ENCODE measurements at regions not wholly inside any gene's neighbourhood (a gene's known extent, or its start where the extent isn't known, plus 50 kb on each side); places are given as distances from the start of the nearest gene placed in this dataset.
"Not testable (repeated sequence)": the region's sequence is repeated elsewhere in the genome, so short reads cannot be mapped to it uniquely, and the experiment has no call there.

DNA sequence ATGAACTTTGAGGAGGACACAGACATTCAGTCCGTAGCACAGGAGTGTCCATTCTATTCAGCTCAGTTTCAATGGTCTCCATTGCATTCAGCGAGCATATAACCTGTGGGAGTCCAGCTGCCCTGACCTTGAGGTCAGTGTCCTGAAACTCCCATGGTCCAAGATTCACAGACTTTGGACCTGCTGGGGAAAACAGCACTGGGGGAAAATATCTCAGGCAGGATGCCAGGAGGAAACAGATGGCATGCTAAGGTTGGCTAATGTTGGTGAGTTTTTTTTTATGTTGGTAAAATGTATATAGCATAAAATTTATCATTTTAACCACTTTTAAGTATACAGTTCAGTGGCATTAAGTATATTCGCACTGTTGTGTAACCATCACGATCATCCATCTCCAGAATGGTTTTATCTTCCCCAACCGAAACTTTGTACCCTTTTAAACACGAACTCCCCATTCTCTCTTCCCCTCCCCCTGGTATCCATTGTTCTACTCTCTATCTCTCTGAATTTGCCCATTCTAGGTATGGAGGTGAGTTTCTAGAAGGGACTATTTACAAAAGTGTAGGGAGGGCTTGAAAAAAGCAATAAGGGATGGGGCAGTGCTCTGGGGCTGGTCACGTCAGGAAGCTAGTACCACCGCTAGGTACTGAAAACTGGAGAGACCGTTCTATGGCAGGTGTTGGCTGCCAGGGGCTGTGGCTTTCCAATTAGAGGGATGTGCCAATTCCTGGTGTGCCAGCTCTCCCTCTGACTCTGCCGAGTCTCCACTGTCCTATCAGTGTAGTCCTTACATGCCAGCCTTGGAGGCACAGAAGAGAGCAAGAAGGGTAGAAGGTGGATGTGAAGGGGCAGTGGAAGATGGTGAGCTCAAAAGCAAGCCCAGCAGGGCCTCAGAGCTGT, 85.3 kb downstream of the FOXD2 start:
- DNase-seq (ENCODE audit: low read depth), result no peak

DNA sequence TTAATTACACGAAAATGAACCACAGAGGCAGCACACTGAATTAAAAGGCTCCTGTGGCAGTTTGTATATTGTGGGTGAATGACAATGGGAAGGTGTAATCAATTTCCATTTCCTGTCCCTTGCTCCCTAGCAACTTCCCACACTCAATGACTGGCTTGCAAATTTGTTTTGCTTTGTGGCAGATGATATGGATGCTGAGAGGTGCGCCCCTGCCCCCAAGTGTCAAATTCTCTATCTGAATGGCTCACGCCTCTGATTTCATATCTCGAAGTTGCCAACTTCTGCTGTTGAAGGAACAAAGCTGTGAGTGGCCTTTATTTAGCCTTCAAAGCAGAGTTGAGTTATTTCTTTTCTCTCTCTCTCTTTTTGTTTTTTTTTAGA, 86.0 kb downstream of the FOXD2 start:
- DNase-seq (ENCODE audit: low read depth), result no peak

DNA sequence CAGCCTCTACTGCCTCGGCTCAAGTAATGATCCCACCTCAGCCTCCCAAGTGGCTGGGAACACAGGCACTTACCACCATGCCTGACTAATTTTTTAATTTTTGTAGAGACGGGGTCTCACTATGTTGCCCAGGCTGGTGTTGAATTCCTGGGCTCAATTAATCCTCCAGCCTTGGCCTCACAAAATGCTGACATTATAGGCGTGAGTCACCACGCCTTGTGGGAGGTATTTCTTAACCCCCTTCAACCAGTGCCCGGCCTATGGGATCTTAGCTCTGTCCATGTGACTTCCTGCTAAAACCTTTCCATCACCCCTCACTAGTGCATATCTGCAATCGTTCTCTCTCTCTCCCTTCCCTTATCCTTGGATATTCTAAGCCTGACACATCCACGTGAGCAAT, 86.4 kb downstream of the FOXD2 start:
- DNase-seq (ENCODE audit: low read depth), result no peak

DNA sequence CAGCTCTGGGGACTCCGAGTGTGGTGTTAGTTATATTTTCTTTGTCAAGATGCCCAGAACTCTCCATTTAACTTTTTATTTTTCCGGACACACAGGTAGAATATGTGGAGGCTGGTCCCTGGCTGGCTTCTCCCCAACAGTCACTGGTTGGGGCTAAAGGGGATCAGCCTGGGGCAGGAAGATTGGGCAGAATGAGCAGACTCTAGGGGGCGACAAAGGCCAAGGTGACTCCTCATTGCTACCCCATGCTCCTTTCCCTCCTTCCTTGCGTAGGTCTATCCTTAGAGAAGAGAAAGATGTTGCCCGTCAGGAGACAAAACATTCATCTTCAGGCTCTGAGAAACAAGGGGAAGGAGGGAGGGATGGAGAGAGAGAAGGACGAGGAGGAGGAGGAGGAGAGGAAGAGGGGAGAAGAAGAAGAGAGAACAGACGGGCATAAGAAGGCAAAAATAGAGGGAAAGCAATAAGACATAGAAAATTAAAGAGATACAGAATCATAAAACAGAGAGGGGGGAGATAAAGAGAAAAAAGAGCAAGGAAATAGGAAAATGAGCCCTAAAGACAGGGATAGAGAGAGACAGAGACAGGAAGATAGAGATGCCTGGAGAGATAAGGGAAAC, 89.9 kb downstream of the FOXD2 start:
- no peak for DNase-seq (ENCODE audit: low read depth)

DNA sequence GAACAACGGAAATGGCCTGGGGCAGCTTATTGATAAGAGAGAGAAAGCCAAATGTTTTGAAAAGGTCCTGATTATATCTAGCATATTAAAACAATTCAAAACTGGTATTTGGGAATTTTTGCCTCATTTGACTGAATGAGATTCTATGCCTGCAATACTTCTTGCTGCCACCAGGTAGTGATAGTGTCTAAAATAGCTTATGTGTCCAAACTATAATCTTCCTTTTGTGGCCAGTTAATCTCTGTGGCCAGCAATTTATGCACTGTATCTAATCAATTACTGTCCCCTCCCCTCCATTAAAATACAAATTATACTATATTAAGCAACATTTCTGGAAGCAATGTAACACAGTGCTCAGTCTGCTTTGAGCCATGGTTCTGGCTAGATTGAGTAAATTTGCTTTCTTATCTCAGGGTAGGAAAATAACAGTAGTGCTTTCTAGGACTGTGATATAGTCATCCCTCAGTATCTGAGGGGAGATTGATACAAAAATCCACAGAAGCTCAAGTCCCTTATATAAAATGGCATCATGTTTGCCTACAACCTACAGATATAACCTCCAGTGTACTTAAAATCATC, 91.8 kb downstream of the FOXD2 start:
- DNase-seq (ENCODE audit: low read depth), result no peak

DNA sequence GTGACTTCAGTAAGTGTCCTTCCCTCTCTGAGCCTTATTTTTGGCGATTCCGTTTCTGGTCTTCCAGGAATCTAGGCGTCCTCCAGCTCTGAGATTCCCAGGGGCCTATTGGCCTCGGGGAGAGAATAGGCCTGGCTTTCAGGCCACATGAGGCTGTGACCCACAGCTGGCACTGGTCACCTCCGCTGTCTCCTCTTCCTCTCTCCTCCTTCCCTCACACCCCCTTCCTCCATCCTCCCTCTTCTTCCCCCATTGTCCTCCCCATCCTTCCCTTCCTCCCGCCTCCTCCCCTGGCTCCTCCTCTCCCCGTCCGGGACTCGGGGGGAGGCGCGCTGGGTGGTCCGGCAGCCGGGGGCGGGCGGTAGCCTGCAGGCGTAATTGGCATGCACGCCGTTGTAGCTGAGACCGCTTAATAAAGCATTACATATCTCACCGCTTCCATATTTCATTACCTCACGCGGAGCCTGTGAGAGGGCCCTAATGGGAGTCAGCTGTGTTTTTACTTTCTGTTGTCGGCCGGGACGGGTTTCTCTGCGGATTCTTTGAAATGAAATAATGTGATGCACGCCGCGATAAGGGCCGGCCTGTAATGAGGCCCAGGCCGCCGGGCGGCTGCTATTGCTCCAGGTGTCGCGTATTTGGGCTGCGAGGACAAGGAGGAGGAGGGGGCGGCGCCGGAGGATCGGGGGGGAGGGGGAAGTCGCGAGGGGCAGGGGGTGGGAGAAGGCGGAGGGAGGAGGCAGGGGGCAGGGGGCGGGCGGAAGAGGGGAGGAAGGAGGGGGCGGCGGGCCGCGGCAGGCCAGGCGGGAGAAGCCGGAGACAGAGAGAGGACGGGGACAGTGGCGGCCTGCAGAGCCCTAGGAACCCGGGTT, 95.3 kb downstream of the FOXD2 start:
- DNase-seq (ENCODE audit: low read depth), result no peak

- no peak for DNase-seq (ENCODE audit: low read depth)
Observed at GRCh38 chr1:47533793-47534328, 96.0 kb downstream of the FOXD2 start.

GRCh38 chr1:47534436-47534835, 96.6 kb downstream of the FOXD2 start:
- no peak for DNase-seq (ENCODE audit: low read depth)

DNA sequence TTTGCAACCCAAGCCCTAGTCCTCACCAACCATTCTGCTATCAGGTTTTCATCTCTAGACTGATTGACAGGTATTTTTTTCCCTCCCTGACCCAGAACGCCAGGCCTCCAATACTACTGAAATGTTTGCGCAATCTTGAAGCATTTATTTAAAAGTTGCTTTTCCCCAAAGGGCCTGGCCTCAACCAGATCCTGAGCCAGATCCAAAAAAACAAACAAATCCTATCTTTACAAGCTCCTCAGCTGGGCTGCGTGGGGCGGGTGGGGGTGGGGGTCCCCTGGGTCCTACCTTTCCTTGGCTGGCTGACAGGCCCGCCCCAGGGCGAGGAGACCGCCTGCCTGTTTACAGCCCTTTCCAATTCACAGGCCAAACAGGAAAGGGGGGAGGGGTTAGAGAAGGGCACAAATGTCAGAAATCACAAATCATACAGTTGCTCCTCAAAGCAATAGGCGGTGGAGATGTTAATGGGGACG, 98.8 kb downstream of the FOXD2 start:
- no peak for DNase-seq (ENCODE audit: low read depth)

DNA sequence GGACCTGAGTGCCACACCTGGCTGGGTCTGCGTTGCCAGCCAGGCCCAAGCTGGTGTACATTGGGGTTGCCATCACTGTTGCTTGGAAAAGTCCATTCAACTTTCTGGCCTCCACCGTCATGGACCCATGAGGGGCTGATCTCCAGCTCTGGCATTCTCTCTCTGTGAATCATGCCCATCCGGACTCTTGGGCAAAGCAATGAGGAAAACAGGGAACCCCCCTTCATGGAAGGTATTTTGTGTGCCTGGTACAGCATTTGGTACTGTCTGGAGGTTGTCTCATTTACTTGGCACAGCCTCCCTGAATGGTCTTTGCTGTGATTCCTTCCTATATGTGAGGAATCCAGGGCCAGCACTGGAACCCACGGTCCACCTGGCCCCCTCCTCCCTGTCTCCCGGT, 99.4 kb downstream of the FOXD2 start:
- DNase-seq (ENCODE audit: low read depth), result no peak

DNA sequence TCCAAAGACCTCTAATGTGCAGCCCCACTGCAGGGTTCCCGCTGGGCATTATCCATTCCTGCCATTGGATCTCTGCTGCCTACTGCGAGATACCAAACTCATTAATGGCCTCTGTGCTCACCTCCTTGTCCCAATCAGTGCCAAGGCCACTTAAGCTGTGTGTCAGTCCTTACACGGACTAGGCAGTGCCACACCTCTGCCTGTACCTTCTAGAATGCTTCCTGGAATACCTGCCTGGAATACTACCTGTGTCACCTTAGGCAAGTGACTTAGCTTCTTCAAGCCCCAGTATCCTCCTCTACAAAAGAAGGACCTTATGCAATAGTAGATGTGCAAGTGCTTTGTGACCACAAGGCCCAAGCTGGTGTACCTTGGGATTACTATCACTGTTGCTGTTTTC, 100.1 kb downstream of the FOXD2 start:
- DNase-seq (ENCODE audit: low read depth), result no peak

DNA sequence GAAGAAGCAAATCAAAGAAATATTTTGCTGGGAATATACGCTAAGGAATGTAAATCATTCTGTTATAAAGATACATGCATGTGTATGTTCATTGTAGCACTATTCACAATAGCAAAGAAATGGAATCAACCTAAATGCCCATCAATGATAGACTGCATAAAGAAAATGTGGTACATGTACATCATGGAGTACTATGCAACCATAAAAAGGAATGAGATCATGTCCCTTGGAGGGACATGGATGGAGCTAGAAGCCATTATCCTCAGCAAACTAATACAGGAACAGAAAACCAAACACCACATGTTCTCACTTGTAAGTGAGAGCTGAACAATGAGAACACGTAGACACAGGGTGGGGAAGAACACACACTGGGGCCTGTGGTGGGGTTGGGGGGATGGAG, 100.7 kb downstream of the FOXD2 start:
- DNase-seq (ENCODE audit: low read depth), result not testable (repeated sequence)

GRCh38 chr1:47541705-47542104, 103.9 kb downstream of the FOXD2 start:
- DNase-seq (ENCODE audit: low read depth), result not testable (repeated sequence)

GRCh38 chr1:47543089-47543488, 105.2 kb downstream of the FOXD2 start:
- not testable (repeated sequence) for DNase-seq (ENCODE audit: low read depth)

GRCh38 chr1:47545912-47546483, 108.2 kb downstream of the FOXD2 start:
- no peak for DNase-seq (ENCODE audit: low read depth)

- no peak for DNase-seq (ENCODE audit: low read depth)
Observed at GRCh38 chr1:47547753-47548573, 110.1 kb downstream of the FOXD2 start.

GRCh38 chr1:47548637-47549036, 110.8 kb downstream of the FOXD2 start:
- DNase-seq (ENCODE audit: low read depth), result no peak

DNA sequence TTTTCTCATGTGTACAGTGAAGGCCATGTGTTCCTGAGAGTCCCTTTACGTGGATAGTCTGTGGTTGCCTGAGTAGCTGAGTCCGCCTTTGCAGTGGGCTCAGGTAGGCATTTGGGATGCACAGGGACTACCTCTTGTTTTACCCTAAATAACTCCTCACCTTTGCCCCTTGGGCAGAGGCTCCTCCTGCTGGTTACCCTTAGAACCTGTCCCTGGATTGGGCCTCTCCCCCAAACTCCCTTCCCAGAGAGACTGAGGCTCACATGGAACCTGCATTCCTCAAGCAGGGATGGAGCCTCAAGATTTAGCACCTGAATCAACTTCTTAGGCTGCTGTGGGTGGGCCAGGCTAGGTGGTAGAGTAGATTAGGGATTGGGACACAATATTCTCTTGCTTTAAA, 111.7 kb downstream of the FOXD2 start:
- no peak for DNase-seq (ENCODE audit: low read depth)

DNA sequence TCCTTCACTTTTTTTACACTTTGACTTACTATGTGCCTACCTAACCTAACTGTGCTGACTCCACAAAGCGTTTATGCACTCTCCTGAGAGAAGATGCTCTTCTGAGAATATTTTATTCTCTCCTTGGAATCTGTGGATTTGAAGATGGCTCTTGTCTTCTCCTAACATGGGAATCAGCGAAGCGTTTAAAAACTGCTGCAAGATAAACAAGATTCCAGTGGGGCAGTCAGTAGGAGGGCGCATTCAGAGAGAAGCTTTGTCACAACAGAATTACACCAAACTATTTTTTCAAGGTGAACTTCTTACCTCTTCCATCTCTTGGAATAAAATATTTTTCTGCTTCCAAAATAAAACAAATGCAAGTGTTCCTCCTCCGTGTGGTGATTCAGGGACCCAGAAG, 113.1 kb downstream of the FOXD2 start:
- no peak for DNase-seq (ENCODE audit: low read depth)

- DNase-seq (ENCODE audit: low read depth), result no peak
Observed at GRCh38 chr1:47551971-47552528, 114.2 kb downstream of the FOXD2 start.
